ENCODE measurements at regions not wholly inside any gene's neighbourhood (a gene's known extent, or its start where the extent isn't known, plus 50 kb on each side); places are given as distances from the start of the nearest gene placed in this dataset.

DNA sequence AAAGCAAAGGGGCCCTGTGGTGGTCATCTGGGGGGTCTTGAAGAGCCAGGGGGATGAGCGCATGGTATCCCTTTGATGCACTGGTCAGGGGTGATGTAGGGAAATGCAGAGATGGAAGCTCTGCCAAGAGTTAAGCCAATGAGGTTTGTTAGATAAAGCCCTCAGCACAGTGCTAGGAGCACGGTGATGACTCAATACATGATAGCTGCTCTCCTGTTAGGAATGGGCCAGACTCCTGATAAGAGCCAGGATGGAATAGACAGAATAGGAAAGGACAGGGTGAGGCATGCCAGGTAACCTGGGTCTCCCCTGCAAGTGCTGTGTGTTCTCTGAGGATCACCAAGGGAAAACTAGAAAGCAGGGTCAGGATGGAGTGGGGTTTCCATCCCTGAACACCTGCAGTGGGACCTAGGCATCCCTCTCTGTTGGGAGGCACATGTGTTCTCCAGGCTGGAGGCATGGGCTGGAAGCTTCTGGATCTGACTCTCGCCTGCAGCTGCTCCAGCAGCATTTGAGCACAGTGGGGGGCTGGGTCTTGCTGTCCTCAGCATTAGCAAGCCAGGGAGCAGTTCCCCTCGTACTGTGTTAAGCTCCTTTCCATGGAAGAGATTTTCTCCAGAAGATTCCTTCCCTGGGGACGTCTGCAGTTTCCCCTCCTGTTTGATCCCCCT is 71.8 kb upstream of the TIAM2 start:
- TF ChIP-seq, protein P1, sequence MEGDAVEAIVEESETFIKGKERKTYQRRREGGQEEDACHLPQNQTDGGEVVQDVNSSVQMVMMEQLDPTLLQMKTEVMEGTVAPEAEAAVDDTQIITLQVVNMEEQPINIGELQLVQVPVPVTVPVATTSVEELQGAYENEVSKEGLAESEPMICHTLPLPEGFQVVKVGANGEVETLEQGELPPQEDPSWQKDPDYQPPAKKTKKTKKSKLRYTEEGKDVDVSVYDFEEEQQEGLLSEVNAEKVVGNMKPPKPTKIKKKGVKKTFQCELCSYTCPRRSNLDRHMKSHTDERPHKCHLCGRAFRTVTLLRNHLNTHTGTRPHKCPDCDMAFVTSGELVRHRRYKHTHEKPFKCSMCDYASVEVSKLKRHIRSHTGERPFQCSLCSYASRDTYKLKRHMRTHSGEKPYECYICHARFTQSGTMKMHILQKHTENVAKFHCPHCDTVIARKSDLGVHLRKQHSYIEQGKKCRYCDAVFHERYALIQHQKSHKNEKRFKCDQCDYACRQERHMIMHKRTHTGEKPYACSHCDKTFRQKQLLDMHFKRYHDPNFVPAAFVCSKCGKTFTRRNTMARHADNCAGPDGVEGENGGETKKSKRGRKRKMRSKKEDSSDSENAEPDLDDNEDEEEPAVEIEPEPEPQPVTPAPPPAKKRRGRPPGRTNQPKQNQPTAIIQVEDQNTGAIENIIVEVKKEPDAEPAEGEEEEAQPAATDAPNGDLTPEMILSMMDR (IDR thresholded peaks at IDR 0.05), result no peak
- H3K27ac Mint-ChIP-seq, result no peak overlapping the region
- H3K27me3 Mint-ChIP-seq (ENCODE audit: low read depth in 2 of 2), result no peaks in the 10 kb centered on the region
- Histone ChIP-seq H3K4me3 (ENCODE audit: low read length) (no peak overlapping the region), H3K9me3 (ENCODE audit: control insufficient read depth, insufficient read depth, low read length) (no peaks in the 10 kb centered on the region), H3K36me3 (ENCODE audit: control insufficient read depth, insufficient read depth, low read length) (no peaks in the 10 kb centered on the region), H3K4me1 (ENCODE audit: control insufficient read depth, insufficient read depth, low read length) (no peaks in the 10 kb centered on the region), H3K27ac (ENCODE audit: low read length) (no peak overlapping the region), H3K27me3 (ENCODE audit: control insufficient read depth, insufficient read depth, low read length) (no peaks in the 10 kb centered on the region)
- intact Hi-C loops (cut with micrococcal nuclease), result no loop called here
- no peak for DNase-seq
- H3K4me3 Mint-ChIP-seq, result no peak overlapping the region
- H3K9me3 Mint-ChIP-seq, result no peaks in the 10 kb centered on the region
- peaks cover 2 to 20% of the 10 kb centered on the region in 2 donors for H3K4me1 Mint-ChIP-seq
- WGBS (ENCODE audit: insufficient coverage), result 93% methylated on average over 5 of the region's 5 CpGs
- no peak for ATAC-seq
- H3K36me3 Mint-ChIP-seq, result no peaks in the 10 kb centered on the region

DNA sequence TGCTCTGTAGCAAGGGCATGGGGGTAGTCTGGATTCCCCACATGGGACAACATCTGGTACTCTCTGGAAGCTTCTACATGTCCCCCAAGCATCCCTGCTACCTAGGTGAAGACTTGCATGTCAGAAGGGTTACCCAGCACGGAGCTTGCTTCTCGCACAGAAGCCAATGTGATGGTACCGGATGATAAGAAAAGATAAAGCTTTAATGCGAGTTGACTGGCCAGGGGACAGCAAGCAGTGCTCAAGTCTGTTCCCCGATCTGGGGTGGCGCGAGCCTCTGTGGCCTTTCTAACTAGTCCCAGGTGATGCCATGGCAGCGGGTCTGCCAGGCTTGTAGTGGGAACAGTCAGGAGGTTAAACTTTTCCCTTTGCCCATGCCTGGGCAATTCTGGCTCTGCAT is 70.0 kb upstream of the TIAM2 start:
- Histone ChIP-seq H3K4me3 (ENCODE audit: low read length) (no peak overlapping the region), H3K27ac (ENCODE audit: low read length) (no peak overlapping the region), H3K9me3 (ENCODE audit: control insufficient read depth, insufficient read depth, low read length) (no peaks in the 10 kb centered on the region), H3K27me3 (ENCODE audit: control insufficient read depth, insufficient read depth, low read length) (no peaks in the 10 kb centered on the region), H3K4me1 (ENCODE audit: control insufficient read depth, insufficient read depth, low read length) (no peaks in the 10 kb centered on the region), H3K36me3 (ENCODE audit: control insufficient read depth, insufficient read depth, low read length) (no peaks in the 10 kb centered on the region)
- Mint-ChIP-seq H3K27ac (no peak overlapping the region), H3K9me3 (no peaks in the 10 kb centered on the region), H3K4me3 (no peak overlapping the region), H3K36me3 (no peaks in the 10 kb centered on the region), H3K27me3 (ENCODE audit: low read depth in 2 of 2) (no peaks in the 10 kb centered on the region), H3K4me1 (peaks cover 6 to 23% of the 10 kb centered on the region in 2 donors)
- 95% methylated on average over 8 of the region's 8 CpGs for WGBS (ENCODE audit: insufficient coverage)
- intact Hi-C loops (cut with micrococcal nuclease), result loop anchor here (5.0 kb wide), 1 partner anchor 322 kb away; no protein-coding TSS in a partner anchor
- DNase-seq (no peak), ATAC-seq (no peak)
- TF ChIP-seq, protein P1 (IDR thresholded peaks at IDR 0.05), result no peak

DNA sequence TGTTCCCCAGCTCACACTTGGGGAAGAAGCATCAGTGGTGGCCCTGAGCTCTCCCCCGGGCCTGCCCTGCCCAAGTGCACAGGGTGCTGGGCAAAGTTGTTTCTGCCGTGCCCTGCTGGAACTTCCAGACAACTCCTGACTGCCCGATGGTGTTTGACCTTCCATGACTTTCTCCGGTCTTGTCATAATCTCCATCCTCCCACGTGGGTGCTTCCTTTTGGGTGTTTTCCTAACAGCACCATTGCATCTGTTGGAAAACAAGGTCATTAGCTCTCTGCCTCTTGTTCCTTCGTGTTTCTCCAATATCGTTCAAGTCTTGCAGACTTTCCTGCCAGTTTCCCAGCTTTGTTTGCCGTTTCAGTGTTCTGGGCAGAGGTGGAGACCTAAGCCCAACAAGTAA is 68.7 kb upstream of the TIAM2 start:
- no peak overlapping the region for H3K27ac Mint-ChIP-seq

More for the DNA sequence above, 68.7 kb upstream of the TIAM2 start:
- Histone ChIP-seq H3K9me3 (ENCODE audit: control insufficient read depth, insufficient read depth, low read length) (no peaks in the 10 kb centered on the region), H3K36me3 (ENCODE audit: control insufficient read depth, insufficient read depth, low read length) (no peaks in the 10 kb centered on the region), H3K4me1 (ENCODE audit: control insufficient read depth, insufficient read depth, low read length) (no peaks in the 10 kb centered on the region), H3K27me3 (ENCODE audit: control insufficient read depth, insufficient read depth, low read length) (no peaks in the 10 kb centered on the region), H3K4me3 (ENCODE audit: low read length) (no peak overlapping the region), H3K27ac (ENCODE audit: low read length) (no peak overlapping the region)
- ATAC-seq (no peak), DNase-seq (no peak)
- WGBS (ENCODE audit: insufficient coverage), result 84% methylated on average over 8 of the region's 8 CpGs
- H3K27me3 Mint-ChIP-seq (ENCODE audit: low read depth in 2 of 2), result no peaks in the 10 kb centered on the region
- no peak overlapping the region for H3K4me3 Mint-ChIP-seq
- TF ChIP-seq, protein P1 (IDR thresholded peaks at IDR 0.05), result no peak
- intact Hi-C loops (cut with micrococcal nuclease), result loop anchor here (5.0 kb wide), 1 partner anchor 321 kb away; no protein-coding TSS in a partner anchor
- H3K4me1 Mint-ChIP-seq, result peaks cover 6 to 21% of the 10 kb centered on the region in 2 donors
- H3K36me3 Mint-ChIP-seq, result no peaks in the 10 kb centered on the region
- no peaks in the 10 kb centered on the region for H3K9me3 Mint-ChIP-seq
